Astrocyte (in vitro differentiated cells and primary cell): ENCODE measurements at regions not wholly inside any gene's neighbourhood (a gene's known extent, or its start where the extent isn't known, plus 50 kb on each side); places are given as distances from the start of the nearest gene placed in this dataset.

Experiments used
- DNase-seq: peaks from one replicate; pipeline ENCODE4 v3.0.0-alpha.2; 2010; ENCODE audit warnings: low read depth
- FAIRE-seq: peaks from 2 replicates; lab custom pipeline; 2011; peaks lifted over from hg19 to GRCh38; lab: Jason Lieb, UNC
- H2AFZ ChIP-seq: 2 replicates; pipeline ENCODE4 v1.6.0; 2012; ENCODE audit warnings: low read depth, low read length, inconsistent platforms
- H3K27ac ChIP-seq: 2 replicates; pipeline ENCODE4 v1.5.1; 2011; ENCODE audit warnings: low read depth, low read length, inconsistent platforms
- H3K27me3 ChIP-seq: 2 replicates; pipeline ENCODE4 v1.6.0; 2011; ENCODE audit warnings: low read length, inconsistent platforms; ENCODE audit not compliant: insufficient read depth
- H3K36me3 ChIP-seq: 2 replicates; pipeline ENCODE4 v1.5.1; 2011; ENCODE audit warnings: low read length, inconsistent platforms; ENCODE audit not compliant: insufficient read depth
- H3K4me1 ChIP-seq: 2 replicates; pipeline ENCODE4 v1.5.1; 2011; ENCODE audit warnings: low read length, inconsistent platforms; ENCODE audit not compliant: insufficient read depth
- H3K4me2 ChIP-seq: 2 replicates; pipeline ENCODE4 v1.6.0; 2012; ENCODE audit warnings: low read length, inconsistent platforms
- H3K4me3 ChIP-seq: 2 replicates; pipeline ENCODE4 v1.5.1; 2011; ENCODE audit warnings: low read depth, mild to moderate bottlenecking, low read length, inconsistent platforms; ENCODE audit not compliant: insufficient read depth
- H3K79me2 ChIP-seq: 2 replicates; pipeline ENCODE4 v1.6.0; 2012; ENCODE audit warnings: mild to moderate bottlenecking, low read length, inconsistent platforms; ENCODE audit not compliant: insufficient read depth
- H3K9ac ChIP-seq: 2 replicates; pipeline ENCODE4 v1.6.0; 2012; ENCODE audit warnings: mild to moderate bottlenecking, low read length, inconsistent platforms
- H3K9me3 ChIP-seq: 2 replicates; pipeline ENCODE4 v1.5.1; 2012; ENCODE audit warnings: low read depth, mild to moderate bottlenecking, low read length, inconsistent platforms; ENCODE audit not compliant: insufficient read depth
- H4K20me1 ChIP-seq: 2 replicates; pipeline ENCODE4 v1.6.0; 2012; ENCODE audit warnings: low read length, inconsistent platforms; ENCODE audit not compliant: insufficient read depth
- H3K27ac Mint-ChIP-seq: one replicate; pipeline ENCODE4 v1.8.0; 2021; ENCODE audit warnings: mild to moderate bottlenecking, mixed read lengths; ENCODE audit not compliant: unreplicated experiment
- H3K27me3 Mint-ChIP-seq: one replicate; pipeline ENCODE4 v1.8.0; 2021; ENCODE audit warnings: low read depth, mixed read lengths; ENCODE audit not compliant: unreplicated experiment
- H3K36me3 Mint-ChIP-seq: one replicate; pipeline ENCODE4 v1.8.0; 2021; ENCODE audit warnings: low read depth, mixed read lengths; ENCODE audit not compliant: unreplicated experiment
- H3K4me1 Mint-ChIP-seq: one replicate; pipeline ENCODE4 v1.8.0; 2021; ENCODE audit warnings: low read depth, mixed read lengths; ENCODE audit not compliant: unreplicated experiment
- H3K4me3 Mint-ChIP-seq: one replicate; pipeline ENCODE4 v1.8.0; 2021; ENCODE audit warnings: mild to moderate bottlenecking, moderate library complexity, mixed read lengths; ENCODE audit not compliant: unreplicated experiment
- H3K9me3 Mint-ChIP-seq: one replicate; pipeline ENCODE4 v1.8.0; 2021; ENCODE audit warnings: mild to moderate bottlenecking, mixed read lengths; ENCODE audit not compliant: unreplicated experiment
- EZH2 ChIP-seq: IDR thresholded peaks from 2 replicates; pipeline ENCODE4 v1.6.1; 2012; ENCODE audit warnings: mild to moderate bottlenecking, low read length, inconsistent platforms; ENCODE audit not compliant: insufficient read depth
- TF ChIP-seq, protein P1 (sequence below): IDR thresholded peaks from 2 replicates; pipeline ENCODE4 v1.5.1; 2011; ENCODE audit warnings: low read depth, mild to moderate bottlenecking, inconsistent platforms, low read length, moderate library complexity; ENCODE audit not compliant: insufficient read depth

DNA sequence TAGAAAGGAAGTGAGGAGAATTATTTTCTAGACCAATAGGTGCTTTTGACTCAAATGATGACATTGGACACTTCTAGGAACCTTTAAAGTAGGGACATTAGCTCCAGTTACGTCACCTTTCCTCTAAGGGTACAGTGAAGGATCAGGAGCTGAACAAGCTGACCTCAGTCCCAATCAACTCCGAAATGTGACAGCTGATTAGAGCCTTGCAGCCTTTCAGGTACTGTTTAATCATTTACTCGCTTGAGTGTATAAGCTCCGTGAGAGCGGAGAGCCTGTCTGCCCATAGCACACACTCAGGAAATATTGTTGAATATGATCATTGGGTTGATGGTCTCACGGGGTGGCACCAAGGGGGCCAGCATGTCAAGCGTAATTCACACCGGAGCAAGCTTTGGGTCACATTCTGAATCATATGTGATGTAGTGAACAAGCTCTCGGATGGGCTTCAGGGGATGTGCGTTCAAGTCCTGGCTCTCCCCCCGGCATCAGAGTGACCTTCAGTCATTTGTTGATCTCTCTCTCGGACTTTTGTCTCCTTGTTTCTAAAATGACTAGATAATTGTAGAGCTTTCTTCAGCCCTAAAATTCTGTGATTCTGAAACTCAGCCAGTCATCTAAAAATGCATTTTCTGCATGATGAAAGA lies 141.9 kb downstream of the ZIC5 start:
- TF ChIP-seq, protein P1, sequence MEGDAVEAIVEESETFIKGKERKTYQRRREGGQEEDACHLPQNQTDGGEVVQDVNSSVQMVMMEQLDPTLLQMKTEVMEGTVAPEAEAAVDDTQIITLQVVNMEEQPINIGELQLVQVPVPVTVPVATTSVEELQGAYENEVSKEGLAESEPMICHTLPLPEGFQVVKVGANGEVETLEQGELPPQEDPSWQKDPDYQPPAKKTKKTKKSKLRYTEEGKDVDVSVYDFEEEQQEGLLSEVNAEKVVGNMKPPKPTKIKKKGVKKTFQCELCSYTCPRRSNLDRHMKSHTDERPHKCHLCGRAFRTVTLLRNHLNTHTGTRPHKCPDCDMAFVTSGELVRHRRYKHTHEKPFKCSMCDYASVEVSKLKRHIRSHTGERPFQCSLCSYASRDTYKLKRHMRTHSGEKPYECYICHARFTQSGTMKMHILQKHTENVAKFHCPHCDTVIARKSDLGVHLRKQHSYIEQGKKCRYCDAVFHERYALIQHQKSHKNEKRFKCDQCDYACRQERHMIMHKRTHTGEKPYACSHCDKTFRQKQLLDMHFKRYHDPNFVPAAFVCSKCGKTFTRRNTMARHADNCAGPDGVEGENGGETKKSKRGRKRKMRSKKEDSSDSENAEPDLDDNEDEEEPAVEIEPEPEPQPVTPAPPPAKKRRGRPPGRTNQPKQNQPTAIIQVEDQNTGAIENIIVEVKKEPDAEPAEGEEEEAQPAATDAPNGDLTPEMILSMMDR = no peak
- no peak for TF ChIP-seq EZH2
- H3K79me2 ChIP-seq = no peaks in the 10 kb centered on the region
- DNase-seq = no peak
- no peaks in the 10 kb centered on the region for H3K36me3 ChIP-seq
- no peak overlapping the region for H3K9ac ChIP-seq
- Mint-ChIP-seq H3K36me3 (no peaks in the 10 kb centered on the region), H3K27ac (no peak overlapping the region), H3K9me3 (peaks cover 2% of the 10 kb centered on the region), H3K4me3 (no peak overlapping the region), H3K4me1 (peaks cover 3% of the 10 kb centered on the region), H3K27me3 (peaks cover 17% of the 10 kb centered on the region)
- H3K27me3 ChIP-seq = no peaks in the 10 kb centered on the region
- H3K4me1 ChIP-seq = no peaks in the 10 kb centered on the region
- H3K9me3 ChIP-seq = no peaks in the 10 kb centered on the region
- no peak overlapping the region for H3K4me2 ChIP-seq
- H4K20me1 ChIP-seq = no peaks in the 10 kb centered on the region
- FAIRE-seq = no peak
- no peak overlapping the region for H2AFZ ChIP-seq
- H3K27ac ChIP-seq = no peak overlapping the region
- no peak overlapping the region for H3K4me3 ChIP-seq

GRCh38 chr13:99829161-99829560 lies 142.4 kb downstream of the ZIC5 start:
- Histone ChIP-seq H4K20me1 (no peaks in the 10 kb centered on the region), H3K9me3 (no peaks in the 10 kb centered on the region), H3K4me2 (no peak overlapping the region), H3K36me3 (no peaks in the 10 kb centered on the region), H3K4me1 (no peaks in the 10 kb centered on the region), H3K27ac (no peak overlapping the region), H3K79me2 (no peaks in the 10 kb centered on the region), H2AFZ (no peak overlapping the region), H3K9ac (no peak overlapping the region), H3K27me3 (no peaks in the 10 kb centered on the region), H3K4me3 (no peak overlapping the region)
- peaks cover 17% of the 10 kb centered on the region for H3K27me3 Mint-ChIP-seq
- no peak overlapping the region for H3K4me3 Mint-ChIP-seq
- FAIRE-seq (no peak), DNase-seq (no peak)
- no peak overlapping the region for H3K27ac Mint-ChIP-seq
- no peaks in the 10 kb centered on the region for H3K4me1 Mint-ChIP-seq
- H3K9me3 Mint-ChIP-seq = peaks cover 2% of the 10 kb centered on the region
- TF ChIP-seq, protein P1 = no peak
- no peaks in the 10 kb centered on the region for H3K36me3 Mint-ChIP-seq

GRCh38 chr13:99828735-99829134 lies 142.8 kb downstream of the ZIC5 start:
- H3K27ac Mint-ChIP-seq = no peak overlapping the region
- peaks cover 4% of the 10 kb centered on the region for H3K9me3 Mint-ChIP-seq
- H3K4me1 Mint-ChIP-seq = no peaks in the 10 kb centered on the region
- TF ChIP-seq EZH2 = no peak
- TF ChIP-seq, protein P1 = no peak
- FAIRE-seq (no peak), DNase-seq (no peak)
- Histone ChIP-seq H3K27ac (no peak overlapping the region), H3K79me2 (no peaks in the 10 kb centered on the region), H4K20me1 (no peaks in the 10 kb centered on the region), H2AFZ (no peak overlapping the region), H3K9me3 (no peaks in the 10 kb centered on the region), H3K4me2 (no peak overlapping the region), H3K36me3 (no peaks in the 10 kb centered on the region), H3K9ac (no peak overlapping the region), H3K4me3 (no peak overlapping the region), H3K27me3 (no peaks in the 10 kb centered on the region), H3K4me1 (no peaks in the 10 kb centered on the region)
- H3K36me3 Mint-ChIP-seq = no peaks in the 10 kb centered on the region
- no peak overlapping the region for H3K4me3 Mint-ChIP-seq
- H3K27me3 Mint-ChIP-seq = peaks cover 17% of the 10 kb centered on the region
